ELR (cell line): ENCODE measurements at regions not wholly inside any gene's neighbourhood (a gene's known extent, or its start where the extent isn't known, plus 50 kb on each side); places are given as distances from the start of the nearest gene placed in this dataset.

Source experiments
- DNase-seq: peaks from one replicate; pipeline ENCODE4 v3.0.0-alpha.2; 2015; ENCODE audit warnings: low read depth

DNA sequence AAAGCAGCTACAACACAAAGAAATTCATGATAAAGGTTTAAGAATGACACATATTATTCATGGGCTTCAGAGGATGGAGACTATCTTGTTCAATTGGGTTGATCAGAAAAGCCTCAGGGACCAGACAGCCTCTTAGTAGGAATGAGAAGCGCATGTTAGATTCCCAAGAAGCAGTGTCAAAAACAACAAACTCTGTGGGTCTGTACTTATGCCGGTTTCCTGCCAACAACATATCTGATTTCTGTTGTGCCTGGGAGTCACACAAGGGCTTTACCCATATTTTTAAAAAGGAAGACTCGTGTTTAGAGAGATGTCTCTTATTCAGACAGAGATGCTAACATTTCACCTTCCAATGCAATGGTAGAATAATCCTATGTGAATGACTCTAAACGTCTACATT is 2180.6 kb upstream of the CELF4 start:
- DNase-seq: no peak

DNA sequence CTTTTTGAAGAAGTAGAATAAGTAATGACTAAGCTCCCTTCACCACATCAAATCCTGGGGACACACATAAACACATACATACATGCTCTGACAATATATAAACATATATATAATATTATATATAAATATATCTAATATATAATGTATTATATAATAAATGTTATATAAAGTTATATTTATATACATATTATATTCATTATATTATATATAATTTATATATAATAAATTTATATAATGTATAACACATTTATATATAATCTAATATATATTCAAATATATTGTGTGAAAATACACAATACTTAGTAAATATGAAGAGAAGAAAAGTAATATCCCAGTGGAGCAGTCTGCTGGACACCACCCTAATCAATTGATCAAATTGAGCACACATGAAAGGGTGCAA is 2177.9 kb upstream of the CELF4 start:
- no peak for DNase-seq

DNA sequence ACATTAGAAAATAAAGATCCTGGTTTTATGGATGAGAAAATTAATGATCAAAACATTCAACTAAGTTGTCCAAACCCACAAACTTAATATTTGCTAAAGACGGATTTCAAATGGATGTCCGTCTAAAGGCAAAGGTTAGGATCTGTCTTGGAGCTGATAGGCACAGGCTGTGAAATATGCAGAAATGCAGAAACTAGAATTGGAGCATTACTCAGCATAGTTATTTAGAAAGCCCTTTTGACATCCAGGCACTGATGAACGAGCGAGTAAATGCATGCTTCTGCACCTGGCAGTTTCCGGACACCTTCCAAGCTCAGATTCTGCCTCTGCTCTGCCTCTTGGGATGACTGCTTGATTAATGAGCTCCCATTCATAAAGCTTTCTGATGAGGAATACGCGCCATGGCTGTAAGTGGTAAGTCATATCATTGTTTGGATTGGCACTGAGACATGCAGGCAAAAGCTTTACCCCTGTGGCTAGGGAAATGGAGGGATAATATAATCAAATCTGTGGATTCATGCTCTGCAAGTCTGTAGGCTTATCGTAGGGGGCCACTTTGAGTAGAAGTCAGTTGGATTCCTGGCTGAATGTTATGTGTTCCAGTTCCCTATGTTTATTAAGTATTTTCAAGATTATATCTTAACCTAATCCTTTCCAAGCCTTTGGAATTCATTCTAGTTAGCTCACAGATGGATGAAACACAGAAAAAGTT is 2176.3 kb upstream of the CELF4 start:
- no peak for DNase-seq

DNA sequence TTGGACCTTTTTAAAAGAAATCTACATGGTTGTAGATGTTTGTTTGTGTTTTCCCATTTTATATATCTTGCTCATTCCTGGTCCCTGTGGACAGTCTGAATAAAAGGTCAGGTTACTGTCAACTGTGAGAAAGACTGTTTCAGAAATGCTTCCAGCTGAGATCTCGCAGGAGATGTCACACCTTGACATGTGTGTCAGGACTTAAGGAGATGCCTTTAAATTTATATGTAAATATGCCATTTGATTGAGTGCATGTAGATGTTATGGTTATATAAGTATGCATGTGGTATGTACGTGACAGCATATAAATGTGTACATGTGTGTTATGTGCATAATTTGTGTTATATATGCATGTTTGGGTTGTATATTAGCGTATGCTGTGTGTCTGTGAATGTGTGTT is 2172.3 kb upstream of the CELF4 start:
- DNase-seq: no peak

GRCh38 chr18:39732918-39733317 is 2167.3 kb upstream of the CELF4 start:
- no peak for DNase-seq

DNA sequence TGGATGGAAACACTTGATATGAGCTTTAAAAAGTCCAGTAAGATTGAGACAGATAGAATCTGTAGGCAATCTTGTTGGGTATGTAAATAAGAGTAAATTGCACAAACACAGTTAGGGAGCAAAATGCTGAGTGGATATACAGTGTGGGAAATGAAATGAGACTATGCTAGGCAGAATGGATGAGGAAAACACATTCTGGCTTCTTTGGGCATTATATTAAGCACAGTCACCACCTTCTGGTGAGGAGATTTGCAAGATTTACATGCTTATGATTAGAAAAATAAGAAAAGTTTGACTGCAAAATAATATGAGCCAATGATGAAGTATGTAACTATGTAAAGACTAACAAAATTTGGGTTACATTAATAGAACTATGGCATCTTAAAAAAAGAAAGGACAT is 2165.0 kb upstream of the CELF4 start:
- no peak for DNase-seq

DNA sequence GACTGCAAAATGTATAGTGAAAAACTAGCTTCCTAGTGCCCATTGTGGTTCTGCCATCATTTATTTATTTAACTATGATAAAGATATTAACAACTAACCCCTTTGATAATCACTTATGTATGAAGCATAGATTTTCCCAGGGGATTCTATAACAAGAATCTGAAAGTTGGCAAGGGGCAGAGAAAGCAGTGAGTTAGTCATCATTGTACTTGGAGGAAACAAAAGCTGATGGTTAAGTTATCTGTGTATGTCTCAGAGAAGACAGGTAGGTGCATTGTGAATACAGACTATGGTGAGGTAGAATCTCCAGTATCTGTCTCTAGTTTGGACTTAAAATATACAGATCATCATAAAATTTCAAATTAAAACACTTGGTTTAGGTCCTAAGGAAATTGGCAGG is 2159.1 kb upstream of the CELF4 start:
- no peak for DNase-seq

GRCh38 chr18:39721712-39722111 is 2156.1 kb upstream of the CELF4 start:
- no peak for DNase-seq

DNA sequence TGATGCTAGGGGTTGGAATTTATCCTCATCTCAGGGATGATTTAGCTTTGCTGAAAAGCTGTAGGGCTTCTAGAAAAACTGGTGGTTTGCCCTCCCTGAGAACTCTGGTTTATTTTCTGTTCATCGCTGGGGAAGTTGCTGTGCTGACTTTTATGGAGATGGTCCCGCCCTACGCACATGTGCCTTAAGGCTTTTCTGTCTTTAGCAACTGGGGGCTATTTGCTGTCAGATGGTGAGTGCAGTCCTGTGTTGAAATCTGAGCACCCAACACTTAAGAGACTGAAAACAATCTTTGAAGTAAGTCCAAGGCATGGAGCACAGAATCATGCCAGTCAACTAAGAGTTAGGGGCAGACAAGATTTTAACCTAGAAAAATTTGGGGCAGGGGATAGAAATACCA is 2148.4 kb upstream of the CELF4 start:
- DNase-seq: no peak

DNA sequence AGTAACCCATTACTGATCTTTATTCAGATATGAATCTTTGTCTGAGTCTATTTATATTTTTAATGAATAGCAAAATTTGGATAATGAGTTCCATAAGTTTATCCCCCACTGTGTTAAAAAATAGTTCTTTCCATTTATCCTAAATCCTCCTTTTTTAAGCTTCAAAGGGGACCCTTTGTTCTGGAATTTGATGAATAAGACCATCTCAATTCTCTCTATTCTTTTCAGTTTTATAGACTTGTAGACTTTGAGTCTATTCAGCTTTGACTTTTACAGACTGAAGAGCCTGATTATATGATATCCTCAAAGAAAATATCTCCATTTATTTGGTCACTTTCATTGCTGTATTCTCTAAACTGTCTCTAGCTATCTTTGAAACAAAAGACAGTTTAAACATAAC is 2146.1 kb upstream of the CELF4 start:
- no peak for DNase-seq

DNA sequence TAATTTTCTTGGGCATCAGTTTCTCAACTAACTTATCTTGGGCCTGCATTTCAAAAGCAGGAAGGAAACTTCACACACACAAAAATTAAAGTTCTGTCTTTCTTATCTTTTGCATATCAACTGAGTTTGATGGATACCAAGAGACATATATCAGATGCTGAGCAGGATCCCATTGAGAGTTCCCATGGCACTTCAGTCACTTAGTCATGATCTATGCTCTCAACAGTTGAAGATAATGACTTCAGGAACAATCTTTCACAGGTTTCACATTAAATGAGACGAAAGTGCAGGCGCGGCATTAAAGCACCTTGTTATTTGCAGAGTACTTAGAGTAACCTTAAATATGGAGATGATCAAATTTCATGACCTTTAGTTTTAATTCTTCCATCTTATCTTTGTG is 2139.8 kb upstream of the CELF4 start:
- DNase-seq: no peak

DNA sequence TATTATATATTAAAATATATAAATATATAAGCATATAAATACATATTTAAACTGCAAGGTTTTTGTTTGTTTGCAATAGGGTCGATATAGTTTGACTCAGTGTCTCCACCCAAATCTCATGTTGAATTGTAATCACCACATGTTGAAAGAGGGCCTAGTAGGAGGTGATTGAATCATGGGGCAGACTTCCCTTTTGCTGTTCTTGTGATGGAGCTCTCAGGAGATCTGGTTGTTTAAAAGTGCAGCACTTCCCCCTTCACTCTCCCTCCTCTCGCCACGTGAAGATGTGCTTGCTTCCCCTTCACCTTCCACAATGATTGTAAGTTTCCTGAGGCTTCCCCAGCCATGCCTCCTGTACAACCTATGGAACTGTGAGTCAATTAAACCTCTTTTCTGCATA is 2137.3 kb upstream of the CELF4 start:
- no peak for DNase-seq

- DNase-seq: peak; percentile 64
These were observed 2136.2 kb upstream of the CELF4 start for GRCh38 chr18:39701839-39702238.

GRCh38 chr18:39701055-39701783 is 2135.6 kb upstream of the CELF4 start:
- peak; percentile 5 for DNase-seq

GRCh38 chr18:39699340-39699964 is 2133.9 kb upstream of the CELF4 start:
- no peak for DNase-seq

DNA sequence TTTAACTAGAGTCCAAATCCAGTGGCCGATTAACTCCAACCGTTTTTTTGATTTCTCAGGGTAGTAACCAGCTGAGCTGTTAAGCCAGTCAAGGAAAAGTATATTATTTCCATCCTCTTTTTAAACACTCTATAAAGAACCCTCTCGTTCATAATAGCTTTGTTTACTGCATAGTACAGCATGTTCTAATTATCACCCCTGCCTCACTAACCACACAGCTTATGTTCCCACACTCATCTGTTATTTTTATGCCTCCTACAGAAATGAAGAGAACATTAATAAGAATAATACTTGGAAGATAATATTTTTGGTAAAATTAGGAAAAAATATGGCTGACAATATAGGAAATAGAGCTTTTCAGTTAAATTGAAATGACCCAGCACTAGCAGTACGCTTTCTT is 2132.8 kb upstream of the CELF4 start:
- no peak for DNase-seq

GRCh38 chr18:39693359-39693758 is 2127.8 kb upstream of the CELF4 start:
- no peak for DNase-seq

DNA sequence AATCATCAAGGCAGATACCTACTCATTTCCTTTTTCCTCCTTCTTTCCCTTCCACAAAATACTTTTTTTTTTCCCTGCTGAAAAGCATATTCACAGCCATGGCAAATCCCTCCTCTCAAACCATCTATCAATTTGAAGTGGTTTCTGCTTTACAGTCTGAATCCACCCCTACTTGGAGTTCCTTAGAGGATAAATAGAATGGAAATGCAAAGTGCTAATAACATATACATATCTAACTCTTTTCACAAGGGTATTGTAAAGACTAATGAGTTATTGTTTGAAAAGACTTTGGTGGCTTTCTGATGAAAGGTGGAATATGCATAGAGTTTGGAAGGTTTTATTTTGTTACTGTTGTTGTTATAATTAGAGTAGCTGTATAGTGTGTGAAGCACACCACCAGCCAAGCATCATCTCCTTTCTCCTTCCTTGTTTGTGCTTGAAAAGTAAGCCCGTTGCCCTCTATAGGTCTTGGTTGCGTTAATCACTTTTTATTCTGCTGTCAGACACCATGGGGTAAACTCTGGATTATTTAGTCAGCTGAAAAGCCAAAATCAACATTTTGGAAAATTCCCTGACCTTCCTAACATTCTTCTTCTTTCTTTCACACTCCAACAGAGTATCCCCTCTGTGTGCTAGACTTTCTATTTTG is 2126.9 kb upstream of the CELF4 start:
- no peak for DNase-seq

- DNase-seq: no peak
These were observed 2119.8 kb upstream of the CELF4 start for GRCh38 chr18:39685303-39685902.

DNA sequence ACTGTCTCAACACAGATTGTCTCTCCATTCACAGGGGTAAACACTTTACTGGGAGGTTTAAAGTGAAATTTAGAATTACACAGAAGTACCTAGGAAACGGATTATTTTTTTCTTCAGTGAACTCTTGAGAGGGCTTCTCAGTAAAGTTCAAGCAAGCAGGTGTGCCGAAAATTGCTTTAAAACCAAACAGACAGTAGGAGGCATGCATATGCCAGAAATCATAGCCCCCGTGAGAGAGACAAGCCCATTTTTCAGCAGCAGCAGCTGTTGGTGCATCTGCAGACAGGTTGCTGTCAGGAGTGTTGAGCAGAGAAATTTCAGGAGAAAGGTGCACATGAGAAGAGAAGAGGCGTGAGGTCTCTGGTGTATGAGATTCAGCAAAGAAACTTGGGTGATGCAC is 2115.5 kb upstream of the CELF4 start:
- DNase-seq: no peak

GRCh38 chr18:39675906-39676305 is 2110.3 kb upstream of the CELF4 start:
- DNase-seq: no peak

GRCh38 chr18:39675368-39675767 is 2109.8 kb upstream of the CELF4 start:
- peak; percentile 38 for DNase-seq

GRCh38 chr18:39672171-39672570 is 2106.6 kb upstream of the CELF4 start:
- no peak for DNase-seq
